DMS153 treated with DMSO at 0.1 percent for 48 hours (cell line): ENCODE measurements at regions not wholly inside any gene's neighbourhood (a gene's known extent, or its start where the extent isn't known, plus 50 kb on each side); places are given as distances from the start of the nearest gene placed in this dataset.

Source experiments
- DNase-seq: peaks from one replicate; lab custom pipeline; 2025; ENCODE audit not compliant: unreplicated experiment; lab: John Stamatoyannopoulos, UW

GRCh38 chr12:74981541-74981940 is 228.1 kb downstream of the KCNC2 start:
- DNase-seq: no peak

- DNase-seq: no peak
Observed at GRCh38 chr12:74983917-74984316, 225.7 kb downstream of the KCNC2 start.

GRCh38 chr12:74984631-74985030 is 225.0 kb downstream of the KCNC2 start:
- DNase-seq: no peak

GRCh38 chr12:74985293-74985985 is 224.2 kb downstream of the KCNC2 start:
- DNase-seq: no peak

- DNase-seq: no peak
Observed at GRCh38 chr12:74985986-74986319, 223.7 kb downstream of the KCNC2 start.

- DNase-seq: no peak
Observed at GRCh38 chr12:74988156-74988555, 221.5 kb downstream of the KCNC2 start.
